NCI-H187 (cell line): ENCODE measurements at regions not wholly inside any gene's neighbourhood (a gene's known extent, or its start where the extent isn't known, plus 50 kb on each side); places are given as distances from the start of the nearest gene placed in this dataset.
"Not testable (repeated sequence)": the region's sequence is repeated elsewhere in the genome, so short reads cannot be mapped to it uniquely, and the experiment has no call there.

ENCODE experiments used
- DNase-seq, 2 experiments: peaks; one replicate each; lab custom pipeline; 2025; lab: John Stamatoyannopoulos, UW

DNA sequence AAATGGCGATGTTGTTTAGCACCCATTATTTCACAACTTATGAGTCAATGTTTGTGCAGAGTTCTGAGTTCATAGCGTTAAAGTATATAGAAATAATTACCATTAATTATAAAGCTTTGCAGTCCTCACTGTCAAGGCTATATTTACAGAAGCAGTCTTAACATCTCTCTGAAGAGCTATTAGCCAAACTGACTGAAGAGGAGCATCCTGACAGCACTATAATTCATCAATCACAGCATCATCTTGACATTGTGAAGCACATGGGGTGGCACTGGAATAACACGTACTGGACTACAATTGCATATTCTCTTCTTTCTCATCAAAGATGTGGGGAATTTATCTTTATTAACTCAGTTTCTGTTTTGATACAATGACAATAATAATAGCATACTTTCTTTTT, 260.6 kb upstream of the MME start:
- no peak for DNase-seq

DNA sequence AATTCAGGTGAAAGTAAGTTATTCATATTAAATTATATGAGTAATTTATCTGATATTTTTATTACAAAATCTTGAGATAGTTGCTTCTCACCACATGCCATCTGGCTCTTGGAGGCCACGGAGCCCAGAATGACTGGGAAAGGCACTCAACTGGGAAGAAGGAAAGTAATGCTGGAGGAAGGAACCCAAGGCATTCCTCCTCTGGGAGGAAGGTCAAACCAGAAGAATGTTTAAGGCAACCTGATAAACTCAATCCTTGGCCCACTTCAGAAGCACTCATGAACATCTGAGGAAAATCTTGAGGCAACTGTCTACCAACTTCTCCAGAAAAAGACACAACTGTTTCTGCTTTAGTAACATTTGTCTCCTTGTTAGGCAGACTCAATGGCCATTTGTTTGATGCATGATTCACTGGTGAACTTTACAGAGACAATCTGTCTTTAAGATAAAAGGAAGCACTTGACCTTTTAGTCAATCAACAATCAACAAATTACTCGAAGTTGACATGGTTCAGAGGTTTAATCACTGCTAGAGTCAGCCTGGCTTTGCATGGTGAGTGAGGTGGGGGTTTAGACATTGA, 261.4 kb upstream of the MME start:
- DNase-seq, result no peak

DNA sequence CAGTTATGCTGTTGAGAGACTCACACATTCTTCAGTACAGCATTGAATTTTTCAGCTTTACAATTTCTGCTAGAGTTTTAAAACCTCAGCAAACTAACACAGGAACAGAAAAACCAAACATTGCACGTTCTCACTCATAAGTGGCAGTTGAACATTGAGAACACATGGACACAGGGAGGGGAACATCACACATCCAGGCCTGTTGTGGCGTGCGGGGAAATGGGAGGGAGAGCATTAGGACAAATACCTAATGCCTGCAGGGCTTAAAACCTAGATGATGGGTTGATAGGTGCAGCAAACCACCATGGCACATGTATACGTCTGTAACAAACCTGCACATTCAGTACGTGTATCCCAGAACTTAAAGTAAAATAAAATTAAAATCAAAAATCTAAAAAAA, 270.1 kb upstream of the MME start:
- not testable (repeated sequence) for DNase-seq

DNA sequence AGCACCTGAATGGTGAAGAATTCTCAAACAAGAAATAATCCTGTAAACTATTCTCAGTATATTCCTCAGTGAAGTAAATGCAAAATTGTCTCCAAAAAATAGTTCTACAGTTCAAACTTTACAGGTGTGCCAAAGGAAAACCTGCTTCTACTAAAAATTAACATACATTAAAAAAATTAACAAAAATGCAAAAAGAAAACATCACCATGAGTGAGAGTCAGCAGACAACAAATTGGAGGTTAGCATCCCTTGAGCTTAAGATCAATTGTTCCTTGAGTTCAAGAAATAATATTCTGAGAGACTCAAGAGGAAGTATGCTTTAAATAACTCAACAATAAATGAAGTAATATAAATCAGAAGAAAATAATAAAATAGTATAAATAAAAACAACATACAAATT, 278.4 kb upstream of the MME start:
- DNase-seq, result no peak

DNA sequence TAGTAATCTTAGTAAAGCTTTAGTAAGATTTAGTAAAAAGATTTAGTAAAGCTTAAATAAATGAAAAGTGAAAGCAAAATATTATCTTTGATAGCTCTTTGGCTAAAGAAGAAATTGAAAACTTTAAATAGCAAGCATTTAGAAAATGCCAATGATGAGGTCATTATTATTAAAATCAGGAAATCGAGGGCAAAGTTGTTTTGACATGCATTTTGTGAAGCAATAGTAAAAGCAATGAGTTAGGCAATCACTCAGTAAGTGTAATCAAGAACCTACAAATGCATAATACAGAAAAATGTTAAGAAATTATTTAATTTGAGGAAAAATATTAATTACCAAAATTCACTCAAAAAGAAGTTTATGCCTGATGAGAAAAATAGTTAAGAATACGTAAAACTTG, 280.3 kb upstream of the MME start:
- no peak for DNase-seq

DNA sequence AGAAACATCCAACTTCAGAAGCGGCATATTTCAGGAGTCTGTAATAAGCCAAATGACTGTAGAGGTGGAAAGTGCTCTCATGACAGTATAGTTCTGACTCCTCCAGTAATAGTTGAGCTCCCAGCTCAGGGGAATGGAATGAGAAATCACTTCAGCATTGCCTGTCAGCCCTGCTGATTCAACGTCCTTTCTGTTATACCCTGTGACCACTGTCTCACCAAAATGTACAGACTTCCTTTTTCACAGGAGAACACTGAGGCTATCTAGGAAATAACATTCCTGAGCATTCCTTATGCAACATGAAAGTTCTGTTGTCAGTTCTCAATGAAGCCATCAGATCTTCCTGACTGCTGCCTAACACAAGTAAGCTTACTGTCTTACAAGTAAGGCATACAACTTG, 284.5 kb upstream of the MME start:
- DNase-seq, result no peak

DNA sequence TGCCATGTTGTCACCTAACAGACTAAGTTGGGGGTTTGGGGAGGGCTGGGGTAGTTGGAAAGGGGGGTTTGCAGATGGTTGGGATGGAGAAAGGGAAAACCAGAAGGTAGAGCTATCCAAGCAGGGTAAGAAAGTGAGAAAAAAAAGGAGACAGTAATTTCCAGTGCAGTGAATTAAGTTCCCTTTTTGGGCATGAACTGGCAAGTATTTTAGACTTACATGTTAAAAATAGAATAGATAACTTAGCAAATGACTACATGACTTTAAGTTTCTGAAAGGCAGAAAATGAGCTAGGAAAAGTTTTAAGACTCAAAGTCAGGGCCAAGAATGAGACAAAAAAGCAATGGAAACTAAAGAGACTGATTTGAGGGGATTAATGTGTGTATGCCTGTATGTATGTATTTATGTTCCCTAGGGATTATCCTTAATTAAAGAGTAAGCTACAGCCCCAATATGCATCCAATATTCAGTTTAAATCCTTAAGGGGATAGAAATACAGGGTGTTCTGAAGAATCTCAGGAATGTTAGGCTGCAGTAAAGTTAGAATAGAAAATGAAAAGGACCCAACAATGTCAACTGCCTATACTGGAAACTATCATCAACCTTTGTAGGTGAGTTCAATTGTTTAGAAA, 285.2 kb upstream of the MME start:
- no peak for DNase-seq

DNA sequence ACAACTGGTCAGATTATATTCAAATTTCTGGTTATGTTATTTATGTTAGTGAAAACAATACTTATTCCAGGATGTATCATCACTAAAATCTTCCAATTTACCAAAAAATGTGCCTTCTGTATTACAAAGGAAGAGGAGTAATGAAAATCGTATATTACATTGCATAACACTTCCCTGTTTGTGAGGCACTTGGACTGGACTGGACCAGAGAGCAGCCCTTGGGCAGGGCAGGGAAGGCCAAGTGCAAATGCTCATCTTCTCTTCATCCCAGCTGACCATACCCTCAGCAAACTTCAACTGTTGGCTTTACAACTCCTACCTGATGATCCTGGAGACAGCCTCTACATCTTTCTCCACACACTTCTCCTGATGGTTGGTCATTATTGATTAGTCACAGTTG, 285.7 kb upstream of the MME start:
- DNase-seq, result no peak

DNA sequence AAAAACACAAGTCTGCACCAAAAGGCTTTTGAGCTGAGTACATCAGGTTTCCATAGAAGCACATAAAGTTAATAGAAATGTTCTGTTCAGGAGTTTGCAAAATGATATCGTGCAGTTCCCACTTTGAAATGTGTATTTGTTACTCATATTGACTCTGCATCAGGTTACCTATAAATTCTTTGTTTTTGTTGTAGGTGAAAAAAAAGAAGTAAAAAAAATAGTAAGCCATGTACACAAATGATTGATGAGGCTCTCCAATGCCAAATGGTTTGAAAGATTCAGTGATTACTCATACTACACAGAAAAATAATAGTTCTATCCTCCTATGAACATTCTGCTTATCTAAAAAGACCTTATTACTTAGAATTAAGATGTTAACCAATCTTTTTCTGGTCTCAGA, 287.3 kb upstream of the MME start:
- DNase-seq, result no peak

DNA sequence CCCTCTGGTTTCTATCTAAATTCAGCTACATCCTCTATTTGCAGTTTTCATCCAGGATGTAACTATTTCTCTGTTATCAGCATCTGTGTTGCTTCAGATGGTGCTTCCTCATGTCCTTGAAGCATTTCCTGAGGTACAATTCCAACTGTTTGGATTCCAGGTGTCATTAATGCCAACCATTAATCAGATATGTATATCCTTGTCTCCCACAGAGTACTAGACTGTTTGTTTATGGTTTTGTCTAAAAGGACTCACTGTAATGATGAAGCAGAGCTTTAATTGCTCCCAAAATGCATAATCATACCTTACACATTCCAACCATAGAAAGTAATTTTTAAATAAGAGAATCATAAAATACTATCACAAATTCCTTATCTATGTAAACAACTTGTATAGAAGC, 288.5 kb upstream of the MME start:
- no peak for DNase-seq

DNA sequence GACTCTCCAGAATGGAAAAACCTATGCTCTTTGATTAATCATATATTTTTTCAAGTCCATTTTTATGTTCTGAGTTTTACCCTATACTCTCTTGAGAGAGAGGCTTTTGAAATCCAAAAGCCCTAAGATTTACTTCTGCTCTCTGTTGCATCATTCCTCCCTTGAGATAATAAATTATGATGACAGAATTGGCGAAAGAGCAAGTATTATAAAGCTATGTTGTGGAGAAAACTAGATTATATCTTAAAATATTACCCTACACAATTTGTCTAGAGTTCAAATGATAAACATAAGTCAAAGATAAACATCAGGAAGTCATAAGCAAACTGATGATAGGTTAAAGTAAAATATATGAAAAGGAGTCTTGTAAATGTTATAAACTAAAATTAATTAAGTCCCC, 293.4 kb upstream of the MME start:
- no peak for DNase-seq

DNA sequence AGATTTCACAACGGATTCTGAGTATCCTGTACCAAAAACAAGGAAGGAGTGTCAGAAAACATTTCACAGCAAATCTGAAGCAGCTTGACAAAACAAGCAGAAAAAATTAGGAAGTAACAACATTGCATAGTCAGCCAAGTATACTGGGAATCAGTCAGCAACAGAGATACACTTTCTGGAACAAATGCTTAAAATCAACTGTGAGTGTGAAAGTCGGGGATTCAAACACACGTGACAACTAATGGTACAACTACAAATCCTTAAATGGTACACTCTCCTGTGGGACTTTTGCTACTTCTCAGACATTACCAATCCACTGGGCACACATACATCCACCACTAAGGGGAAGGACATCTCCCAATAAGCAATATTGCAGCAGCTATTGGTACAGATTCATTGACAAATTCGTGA, 296.6 kb upstream of the MME start:
- DNase-seq, result no peak

DNA sequence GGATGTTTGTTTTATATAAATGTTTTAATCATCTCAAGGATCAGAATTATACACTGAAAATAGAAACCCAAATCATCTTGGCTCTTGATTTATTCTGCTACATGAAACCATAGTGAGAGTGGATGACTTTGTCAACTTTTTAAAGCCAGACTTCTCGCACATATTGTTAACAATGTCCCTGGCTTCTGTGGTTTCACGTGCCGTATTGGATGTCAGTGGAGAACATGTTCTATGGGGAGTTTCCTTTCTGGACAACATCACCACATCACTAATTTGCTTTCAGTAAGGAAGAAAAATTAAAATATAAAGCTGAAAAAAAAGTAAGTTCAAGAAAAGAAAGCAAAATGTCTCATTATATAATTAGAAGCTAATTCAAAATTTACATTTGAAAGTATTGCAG, 297.1 kb upstream of the MME start:
- no peak for DNase-seq

DNA sequence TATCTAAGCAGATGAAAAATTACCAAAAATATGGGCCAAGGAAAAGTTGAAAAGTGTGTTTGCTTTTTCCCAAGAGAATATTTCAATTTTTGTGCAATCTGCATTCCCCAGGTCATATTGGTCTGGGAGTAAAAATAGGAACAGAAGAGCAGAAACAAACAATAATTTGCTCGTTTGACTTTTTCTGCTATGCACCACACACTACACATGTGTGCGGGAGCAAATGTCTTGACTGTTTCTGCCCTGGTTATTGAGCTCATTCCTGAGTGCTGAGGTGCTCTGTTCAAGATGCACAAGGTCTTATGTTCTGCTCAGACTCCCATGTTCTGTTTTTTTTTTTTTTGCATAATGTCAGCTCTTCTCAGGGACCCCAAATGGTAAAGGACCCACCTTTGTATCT, 298.0 kb upstream of the MME start:
- no peak for DNase-seq

DNA sequence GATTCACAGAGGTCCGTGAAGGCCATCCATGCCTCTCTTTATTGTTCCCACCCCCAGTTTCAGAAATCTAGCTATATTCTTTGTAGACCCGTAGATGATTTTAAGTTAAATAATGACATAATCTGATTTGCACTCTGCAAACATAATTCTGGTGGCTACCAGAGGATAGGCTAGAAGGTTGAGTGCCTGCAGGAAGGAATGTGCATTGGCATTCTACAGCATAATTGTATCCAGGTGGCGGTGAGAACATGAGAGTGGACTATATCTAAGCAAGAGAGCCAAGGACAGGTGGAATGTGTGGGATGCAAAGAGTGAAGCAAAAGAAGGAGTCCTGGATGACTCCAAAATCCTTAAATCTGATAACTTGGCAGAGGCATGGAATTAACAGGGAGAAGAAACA, 298.5 kb upstream of the MME start:
- no peak for DNase-seq

DNA sequence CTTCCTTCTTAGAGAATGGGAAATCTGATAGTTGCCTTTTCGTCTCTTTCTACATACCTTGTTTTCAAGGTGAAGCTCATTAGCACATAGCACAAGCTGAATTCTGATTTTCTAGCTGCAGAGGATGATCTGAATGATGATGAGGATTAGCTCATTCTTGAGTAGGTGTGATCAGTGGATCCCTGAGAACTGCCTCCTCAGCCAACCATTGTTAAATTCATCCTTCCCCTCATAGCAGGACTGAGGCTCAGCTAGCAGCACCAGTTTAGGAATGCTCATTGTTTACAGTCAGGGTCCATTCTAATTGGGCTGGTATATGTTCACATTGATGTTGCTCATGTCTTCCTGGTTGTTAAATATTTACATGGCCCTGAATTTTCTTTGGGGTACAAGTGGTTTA, 299.9 kb upstream of the MME start:
- DNase-seq, result no peak

DNA sequence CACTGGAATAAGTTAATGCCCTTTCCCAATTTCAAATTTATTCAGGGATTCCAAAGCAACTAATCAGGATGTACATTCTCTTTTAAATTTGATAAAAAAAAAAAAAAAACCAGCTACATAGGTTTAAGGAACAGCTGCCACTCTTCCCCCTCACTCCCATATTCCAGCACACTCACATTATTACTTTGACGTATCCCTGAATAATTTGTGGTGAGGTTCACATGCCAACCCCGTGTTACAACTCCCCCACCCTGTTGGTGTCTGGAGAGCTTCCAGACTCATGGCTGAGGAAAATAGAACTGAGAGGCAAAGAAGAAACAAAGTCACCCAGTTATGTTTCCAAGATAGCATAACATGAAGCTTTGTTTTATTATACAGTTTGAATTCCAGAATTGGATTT, 300.5 kb upstream of the MME start:
- DNase-seq, result no peak

DNA sequence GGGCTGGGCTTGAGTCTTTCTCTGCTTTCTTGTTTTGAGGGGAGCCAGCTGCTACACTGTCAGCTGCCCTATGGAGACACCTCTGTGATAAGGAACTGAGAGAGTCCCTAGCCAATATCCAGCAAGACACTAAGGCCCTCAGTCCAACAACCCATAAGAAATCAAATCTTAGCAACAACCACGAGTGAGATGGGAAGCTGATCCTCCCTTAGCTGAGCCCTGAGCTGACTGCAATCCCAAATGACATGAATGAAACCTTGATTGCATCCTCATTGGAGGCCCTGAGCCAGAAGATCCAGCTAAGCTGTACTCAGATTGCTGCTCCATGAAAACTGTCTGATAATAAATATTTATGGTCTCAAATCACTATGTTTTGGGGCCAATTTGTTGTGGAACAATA, 302.1 kb upstream of the MME start:
- DNase-seq, result no peak

DNA sequence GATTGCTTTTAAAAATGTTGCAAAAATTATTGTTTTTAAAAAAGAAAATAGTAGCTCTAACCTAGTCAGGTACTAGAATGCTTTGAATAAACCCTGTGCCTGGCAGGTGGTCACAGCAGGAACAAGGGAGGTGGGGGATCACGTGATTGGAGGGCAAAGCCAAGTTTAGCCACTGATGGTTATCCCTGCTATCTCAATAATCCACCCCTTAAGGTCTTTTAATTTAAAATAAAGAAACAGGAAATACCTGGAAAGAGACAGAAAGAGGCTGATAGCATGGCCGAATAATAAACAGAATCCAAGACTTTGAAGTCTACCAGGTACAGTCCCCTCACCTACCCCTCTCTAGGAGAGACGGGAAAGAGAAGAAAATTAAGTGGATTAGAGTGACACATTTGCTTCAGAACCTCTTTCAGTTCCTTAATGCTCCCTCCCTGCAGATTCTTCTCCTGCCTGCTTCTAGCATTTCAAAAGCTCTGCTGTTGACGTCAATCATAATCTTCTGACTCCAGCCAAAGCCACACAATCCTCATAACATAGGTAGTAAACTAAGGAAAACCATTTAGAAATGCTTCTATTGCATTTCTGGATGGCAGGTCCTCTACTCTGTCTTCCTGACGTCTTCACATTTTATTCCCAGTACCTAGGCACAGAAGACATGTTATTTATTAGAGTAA, 303.4 kb upstream of the MME start:
- DNase-seq, result no peak

DNA sequence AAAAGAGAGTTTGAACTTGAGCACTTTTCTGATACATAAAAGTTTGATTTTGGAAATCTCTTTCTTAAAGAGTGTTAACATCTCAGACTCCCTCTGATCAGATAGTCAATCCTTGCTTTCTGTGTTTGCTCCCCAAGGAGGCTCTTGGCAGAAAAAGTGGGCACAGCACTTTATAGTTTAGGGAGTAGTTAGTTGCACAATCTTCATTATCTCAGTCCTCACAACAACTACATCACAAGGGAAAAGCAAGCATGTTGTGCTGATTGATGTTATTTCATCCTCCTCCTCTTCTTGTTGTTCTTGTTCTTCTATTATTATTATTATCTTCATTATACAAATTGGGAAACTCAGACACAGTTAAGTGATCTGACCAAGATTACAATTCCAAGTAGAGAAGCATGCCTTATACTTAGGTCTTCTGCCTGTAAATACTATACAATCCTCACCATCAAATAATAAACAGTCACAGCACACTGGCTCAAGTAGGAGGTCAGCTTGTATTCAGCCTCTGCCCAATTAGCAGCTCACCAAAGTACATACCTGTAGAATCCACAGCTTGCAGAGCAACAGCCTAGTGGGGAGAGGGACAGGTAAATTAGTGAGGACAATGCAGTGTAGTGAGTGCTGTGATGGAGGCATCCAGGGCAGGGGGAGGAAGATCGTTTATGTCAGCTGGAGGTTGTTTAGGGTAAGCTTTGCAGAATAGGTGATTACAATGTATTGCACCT, 304.1 kb upstream of the MME start:
- DNase-seq, result no peak

DNA sequence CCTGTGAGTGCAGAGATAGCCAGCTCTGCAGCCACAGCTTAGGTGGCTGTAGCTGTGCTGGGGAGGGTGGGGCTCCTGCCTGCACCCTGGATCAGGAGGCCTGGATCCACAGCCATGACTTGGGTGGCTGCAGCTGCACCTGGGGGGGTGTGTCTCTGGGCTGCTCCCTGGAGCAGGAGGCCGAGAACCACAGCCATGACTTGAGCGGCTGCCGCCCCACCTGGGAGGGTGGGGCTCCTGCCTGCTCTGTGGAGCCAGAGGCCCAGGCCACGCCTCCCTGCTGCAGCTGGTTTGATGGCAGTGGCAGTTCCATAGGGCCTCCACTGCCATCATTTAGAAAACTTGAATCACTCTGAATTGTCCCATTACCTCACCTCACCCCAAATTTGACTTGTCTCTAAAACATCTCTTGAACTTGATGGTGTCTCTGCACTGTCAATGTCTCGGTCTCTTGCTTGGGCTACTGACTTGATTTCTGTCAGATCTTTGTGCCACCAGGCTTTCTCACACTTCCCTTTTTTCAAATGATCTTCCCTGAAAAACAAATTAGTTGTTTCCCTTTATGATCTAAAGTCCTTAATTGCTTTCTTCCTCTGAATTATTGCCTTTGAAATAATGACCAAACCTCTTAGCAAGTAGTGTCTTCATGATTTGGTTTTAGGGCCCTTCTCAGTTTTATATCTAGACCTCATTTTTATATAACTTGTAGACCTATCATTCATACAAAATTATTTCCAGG, 313.2 kb upstream of the MME start:
- no peak for DNase-seq

DNA sequence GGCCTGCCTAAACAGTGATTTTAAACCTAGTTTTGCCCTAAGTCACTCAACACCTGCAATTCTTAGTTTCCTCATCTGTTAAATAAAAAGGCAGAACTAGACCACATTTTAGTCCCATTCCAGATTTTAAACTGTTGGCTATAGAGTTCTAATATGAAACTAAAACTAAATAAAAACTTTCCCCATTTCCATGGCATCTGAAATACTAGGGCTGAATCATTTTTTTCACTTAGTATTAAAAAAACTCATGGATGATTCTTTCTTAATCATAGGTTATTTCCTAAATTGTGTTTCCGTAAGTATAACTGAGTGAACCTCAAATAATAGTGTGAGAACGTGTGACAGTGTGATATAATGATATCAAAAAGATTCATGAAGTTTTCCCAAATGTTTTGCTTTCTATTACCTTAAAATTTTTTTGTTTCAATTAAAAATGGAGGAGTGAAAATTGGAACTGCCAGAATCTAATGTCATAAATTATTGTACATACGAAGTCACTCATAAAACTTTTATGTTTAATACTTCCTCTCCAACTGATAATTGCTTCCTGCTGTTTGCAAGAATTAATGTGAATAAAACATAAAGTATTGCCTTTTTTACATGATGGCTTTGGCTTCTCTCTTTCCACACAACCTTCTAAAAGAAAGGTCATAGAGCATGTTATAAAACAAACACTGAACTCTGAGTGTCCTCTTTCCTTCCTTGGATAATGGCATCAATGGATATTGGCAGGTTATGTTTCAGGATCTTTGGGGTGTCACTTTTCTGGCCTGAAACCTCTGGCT, 315.1 kb upstream of the MME start:
- no peak for DNase-seq
